AG20443 (cell line): ENCODE measurements at regions not wholly inside any gene's neighbourhood (a gene's known extent, or its start where the extent isn't known, plus 50 kb on each side); places are given as distances from the start of the nearest gene placed in this dataset.

Source experiments
- DNase-seq: peaks from one replicate; pipeline ENCODE4 v3.0.0; 2012; ENCODE audit warnings: low spot score, mixed read lengths

DNA sequence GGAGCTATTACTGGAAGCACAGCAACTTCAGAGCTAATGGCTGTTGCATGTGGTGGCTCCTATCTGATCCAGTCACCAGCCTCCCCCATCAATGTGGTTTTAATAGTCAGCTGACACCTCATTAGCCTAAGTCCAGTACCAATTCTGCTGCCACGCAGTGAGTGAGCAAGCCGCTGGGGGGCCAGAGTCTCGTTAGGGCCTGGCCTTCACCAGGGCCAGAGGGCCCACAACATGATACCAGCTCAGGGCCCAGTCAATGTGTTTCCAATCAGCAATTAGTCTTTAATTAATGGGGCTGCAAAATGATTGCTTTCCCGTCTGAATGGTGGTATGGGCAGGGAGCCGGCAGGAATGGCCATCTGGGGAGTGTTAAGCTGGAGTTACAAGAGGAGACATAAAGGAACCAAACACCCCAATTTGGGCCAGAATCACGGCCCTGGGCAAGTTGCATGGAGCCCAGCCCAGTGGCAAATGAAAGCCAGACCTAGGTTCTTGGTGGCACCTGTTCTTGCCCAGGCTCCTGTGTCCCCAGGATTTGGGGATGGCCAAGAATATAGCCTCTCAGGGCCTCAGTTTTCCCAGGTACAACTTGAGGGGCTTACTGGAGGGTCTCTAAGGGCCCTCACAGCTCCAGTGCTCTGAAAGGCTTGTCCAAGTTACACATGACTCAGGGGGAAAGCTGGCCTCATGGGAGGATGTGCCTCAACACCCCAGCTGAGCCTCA is 119.2 kb downstream of the EFNB1 start:
- DNase-seq: peak; percentile 46

- peak; percentile 29 for DNase-seq
These were observed 116.9 kb downstream of the EFNB1 start for GRCh38 chrX:68945603-68946228.

DNA sequence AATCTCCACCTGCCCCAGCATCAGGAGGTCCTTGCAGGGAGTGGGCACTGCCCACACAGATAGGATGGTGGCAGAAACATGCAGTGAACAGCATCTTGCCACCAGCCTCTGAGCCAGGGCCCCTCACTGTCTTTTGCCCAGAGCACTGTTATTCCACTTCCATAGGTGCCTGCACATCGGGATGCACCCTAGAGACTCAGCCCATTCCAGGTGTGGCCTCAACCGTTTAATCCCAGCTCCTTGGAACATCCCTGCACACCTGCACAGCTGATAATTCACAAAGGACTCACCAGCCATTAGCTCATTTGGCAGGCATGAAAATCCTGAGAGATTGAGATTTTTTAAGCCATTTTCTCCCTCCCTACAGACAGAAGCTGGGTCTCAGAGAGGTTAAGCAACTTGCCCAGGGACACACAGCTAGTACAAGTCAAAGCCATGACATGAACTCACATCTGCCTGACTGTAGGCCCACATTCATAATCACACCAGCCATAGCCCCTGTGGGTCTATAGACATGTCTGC is 116.3 kb downstream of the EFNB1 start:
- DNase-seq: no peak

DNA sequence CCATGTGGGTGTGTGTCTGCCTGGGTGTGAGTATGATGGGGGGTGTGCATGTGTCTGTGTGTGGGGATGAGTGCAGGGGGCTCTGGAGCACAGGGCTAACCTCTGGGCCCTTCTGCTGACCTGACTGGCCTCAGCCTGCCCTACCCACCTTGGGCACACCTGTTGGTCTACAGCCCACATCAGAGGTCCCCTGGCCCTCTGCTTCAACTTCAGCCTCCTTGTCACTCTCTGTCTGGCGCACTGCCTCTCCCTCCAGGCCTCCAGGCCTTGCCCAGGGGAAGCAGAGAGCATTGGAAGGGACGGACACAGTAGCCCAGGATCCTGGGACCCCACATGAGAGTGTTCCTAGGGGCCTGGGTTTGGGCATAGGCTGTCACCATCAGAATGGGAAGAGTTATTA is 115.4 kb downstream of the EFNB1 start:
- DNase-seq: no peak

DNA sequence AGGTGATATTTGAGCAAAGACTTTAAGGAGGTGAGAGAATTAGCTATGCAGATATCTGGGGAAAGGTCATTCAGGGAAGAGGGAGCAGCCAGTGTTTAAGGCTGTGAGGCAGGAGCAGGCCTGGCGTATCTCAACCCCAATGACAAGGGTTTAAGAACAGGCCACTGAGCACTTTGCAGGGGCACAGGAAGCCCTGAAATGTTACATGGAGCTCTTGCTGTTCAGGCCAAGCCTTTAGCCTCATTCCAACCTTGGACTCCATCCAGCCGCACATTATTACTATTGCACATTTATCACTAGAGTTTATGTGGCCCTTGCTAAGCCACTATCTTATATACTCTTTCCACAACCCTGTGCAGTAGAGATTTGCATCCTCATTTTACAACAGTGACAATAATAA is 114.0 kb downstream of the EFNB1 start:
- no peak for DNase-seq

DNA sequence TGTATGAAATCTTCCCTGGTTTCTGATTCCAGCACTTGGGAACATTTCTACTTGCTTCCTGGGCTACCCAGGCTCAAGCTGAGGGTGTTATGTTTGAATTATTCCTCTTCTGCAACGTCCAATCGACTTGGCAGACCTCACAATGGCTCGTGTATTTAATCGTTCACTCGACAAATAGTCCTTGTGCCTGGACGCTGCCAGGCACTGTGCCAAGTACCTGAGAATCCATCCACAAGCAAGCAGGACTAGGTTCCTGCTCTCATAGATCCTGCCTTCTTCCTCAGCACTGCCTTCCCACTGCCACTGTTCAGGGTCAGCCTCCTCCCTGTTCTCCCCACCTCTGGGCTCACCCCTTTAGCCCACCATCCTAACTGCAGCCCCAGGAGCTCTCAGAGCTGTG is 113.3 kb downstream of the EFNB1 start:
- DNase-seq: no peak

DNA sequence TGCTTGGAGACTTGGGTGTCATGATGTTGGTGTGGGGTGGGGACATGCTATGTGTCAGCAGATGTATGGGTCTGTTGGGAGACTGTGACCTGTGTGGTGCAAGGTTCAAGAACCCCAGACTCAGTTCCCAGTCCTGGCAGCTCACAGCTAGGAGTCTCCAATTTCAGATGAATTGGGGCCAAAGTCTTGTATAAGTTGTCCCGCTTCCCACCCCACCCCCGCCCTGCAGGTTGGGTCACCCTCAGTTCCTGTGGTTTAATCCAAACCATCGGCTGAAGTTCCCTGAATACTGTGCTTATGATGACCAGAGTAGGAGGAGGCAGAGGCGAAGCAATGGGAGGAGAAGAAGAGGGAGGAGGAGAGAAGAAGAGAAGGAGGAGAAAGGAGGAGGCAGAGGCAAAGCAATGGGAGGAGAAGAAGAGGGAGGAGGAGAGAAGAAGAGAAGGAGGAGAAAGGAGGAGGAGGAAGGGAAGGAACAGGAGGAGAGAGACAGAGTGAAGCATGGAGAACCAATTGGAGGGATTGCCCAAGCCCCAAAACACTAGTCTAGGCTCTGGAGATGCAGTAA is 112.6 kb downstream of the EFNB1 start:
- no peak for DNase-seq

- DNase-seq: no peak
These were observed 111.8 kb downstream of the EFNB1 start for GRCh38 chrX:68940601-68941000.

- DNase-seq: no peak
These were observed 111.0 kb downstream of the EFNB1 start for GRCh38 chrX:68939868-68940267.

DNA sequence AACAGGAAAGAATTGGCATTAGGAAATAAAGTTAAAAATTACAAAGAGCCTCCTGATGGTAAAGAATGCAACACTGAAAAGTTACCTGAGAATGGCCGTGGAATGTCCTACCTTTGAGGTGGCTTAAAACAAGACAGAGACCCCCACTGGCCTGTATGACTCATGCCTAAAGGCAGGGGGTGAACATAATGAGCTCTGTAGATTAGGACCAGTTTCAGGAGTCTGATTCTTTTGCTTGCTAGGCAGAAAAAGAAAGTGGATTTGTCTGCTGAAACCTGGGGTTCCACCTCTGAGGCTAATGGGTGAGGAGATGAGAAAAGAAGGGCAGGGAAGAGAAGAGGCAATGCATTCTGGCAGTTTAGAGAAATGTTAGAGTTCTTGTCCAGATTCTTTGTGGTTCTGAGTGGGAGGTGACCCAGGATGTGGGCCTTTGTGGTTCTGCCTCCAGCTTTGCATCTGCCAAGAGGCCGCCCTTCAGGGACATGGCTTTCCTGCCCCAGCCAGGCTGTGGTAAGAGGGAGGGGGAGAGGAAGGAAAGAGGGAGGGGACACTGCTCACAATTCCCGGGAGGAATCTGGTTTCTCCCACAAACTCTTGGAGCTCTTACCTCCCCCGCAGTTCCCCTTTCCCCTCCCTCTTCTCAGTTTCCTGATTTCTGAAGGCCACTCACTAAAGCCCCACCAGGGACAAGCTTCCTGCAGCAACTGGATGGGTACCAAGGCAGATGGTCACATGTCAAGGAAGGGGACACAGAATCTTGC is 109.6 kb downstream of the EFNB1 start:
- peak; percentile 31 for DNase-seq

DNA sequence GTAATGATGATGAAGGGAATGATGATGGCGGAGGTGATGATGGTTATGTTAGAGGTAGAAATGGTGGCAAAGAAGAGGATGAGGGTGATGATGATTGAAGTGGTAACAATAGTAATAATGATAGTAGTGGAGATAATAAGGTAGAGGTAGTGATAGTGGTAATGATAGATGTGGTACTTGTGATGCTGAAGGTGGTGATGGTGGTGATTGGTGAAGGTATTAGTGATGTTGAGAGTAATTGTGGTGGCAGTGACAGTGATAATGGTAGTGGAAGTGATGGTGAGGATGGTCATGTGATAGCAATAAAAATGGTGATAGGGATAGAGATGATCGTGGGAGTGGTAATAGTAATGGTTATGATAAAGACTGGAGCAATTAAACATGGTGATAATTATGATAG is 108.8 kb downstream of the EFNB1 start:
- DNase-seq: no peak

DNA sequence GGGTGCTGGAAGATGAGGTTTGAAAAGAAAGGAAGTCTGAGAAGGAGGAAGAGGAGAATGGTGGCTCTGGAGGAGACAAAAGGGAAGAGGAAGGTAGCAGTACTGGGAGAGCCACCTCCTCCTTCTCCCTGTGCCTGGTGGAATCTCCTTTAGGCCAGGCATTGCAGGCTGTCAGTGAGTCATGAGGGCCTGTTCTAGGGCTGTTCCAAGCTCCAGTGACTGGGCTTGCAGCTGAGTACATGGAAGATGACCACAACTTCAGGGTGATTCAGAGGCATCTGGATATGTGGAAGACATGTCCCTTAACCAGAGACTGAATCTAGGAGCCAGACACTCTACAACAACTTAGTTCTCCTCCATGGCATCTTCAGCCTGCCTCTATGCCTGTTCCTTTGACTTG is 107.8 kb downstream of the EFNB1 start:
- peak; percentile 82 for DNase-seq

GRCh38 chrX:68936126-68936525 is 107.3 kb downstream of the EFNB1 start:
- no peak for DNase-seq

GRCh38 chrX:68935362-68935761 is 106.5 kb downstream of the EFNB1 start:
- DNase-seq: no peak

- no peak for DNase-seq
These were observed 106.1 kb downstream of the EFNB1 start for GRCh38 chrX:68934922-68935321.

GRCh38 chrX:68934421-68934820 is 105.6 kb downstream of the EFNB1 start:
- no peak for DNase-seq

GRCh38 chrX:68932611-68933010 is 103.8 kb downstream of the EFNB1 start:
- no peak for DNase-seq

- DNase-seq: no peak
These were observed 102.5 kb downstream of the EFNB1 start for GRCh38 chrX:68931345-68931744.

DNA sequence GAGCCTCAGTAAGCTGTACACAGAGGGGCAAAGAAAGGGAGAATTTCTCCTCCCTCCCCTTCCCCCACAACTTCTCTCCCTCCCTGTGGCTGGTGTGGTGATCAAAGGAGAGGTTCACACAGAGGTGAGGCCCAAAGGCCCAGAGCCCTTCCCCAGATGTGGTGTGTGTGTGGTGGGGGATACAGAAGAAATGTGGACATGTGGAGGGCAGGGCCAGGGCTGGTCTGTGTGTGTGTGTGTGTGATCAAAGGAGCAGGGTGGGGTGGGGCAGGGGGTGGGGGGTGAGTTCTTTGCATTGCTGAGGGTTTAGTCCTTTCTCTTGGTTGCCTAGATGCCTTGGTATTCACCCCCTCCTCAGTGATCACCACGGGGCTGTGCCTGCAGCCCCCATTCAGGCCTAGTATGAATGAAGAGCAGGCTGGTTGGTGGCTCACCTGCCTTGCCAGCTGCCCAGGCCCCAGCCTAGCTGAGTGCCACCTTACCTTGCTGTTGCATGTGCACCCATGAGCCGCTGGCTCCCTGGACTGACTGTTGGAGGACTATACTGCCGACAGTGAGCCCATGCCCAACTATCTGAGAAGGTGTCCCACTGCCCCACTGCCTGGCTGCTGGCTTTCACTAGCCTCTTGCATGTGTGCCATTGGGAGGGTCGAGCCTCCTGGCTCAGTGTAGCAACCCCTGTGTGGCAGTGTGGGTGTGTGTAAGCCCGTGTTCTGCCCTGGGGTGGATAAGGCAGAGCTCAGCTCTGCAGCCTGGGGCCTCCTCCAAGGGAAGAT is 101.9 kb downstream of the EFNB1 start:
- DNase-seq: no peak

DNA sequence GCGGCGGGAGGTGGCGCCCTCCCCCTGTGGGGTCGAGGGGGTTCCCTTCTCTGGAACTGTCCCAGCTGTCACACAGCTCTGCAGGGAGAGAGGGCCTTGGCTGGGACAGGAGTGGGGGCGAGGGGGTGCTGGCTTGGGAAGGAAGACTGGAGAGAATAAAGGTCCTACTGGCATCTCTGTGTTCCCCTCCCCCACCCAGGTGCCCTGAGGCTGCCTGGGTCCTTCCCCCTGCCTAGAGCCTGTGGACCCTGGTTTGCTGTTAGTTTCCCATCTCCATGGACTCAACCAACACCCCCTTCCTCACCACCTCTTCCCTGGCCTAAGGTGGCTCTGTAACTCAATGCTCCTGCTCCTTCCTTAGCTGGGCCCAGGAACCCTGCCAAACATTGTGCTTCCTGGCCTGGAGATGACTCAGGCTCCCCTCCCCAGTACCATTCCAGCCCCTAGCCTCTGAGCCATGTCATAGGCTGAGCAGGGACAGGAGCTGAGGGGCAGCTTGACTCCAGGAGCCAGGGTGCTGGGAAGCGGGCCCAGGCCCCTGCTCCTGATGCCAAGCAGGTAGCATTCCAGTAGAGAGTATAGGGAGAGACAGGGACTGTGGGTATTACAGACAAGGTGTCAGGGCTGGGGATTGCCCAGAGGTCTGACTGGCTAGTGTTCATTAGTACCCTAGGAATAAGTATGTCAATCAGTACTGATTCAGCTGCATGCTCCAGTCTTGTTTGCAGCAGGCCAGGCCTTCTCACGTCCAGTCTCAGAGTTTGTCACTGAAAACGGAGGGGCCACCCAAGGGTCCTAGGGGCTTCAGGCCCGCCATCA is 100.7 kb downstream of the EFNB1 start:
- DNase-seq: peak; percentile 72

- DNase-seq: no peak
These were observed 99.6 kb downstream of the EFNB1 start for GRCh38 chrX:68928401-68928800.
